GM12878 (cell line): ENCODE measurements at regions not wholly inside any gene's neighbourhood (a gene's known extent, or its start where the extent isn't known, plus 50 kb on each side); places are given as distances from the start of the nearest gene placed in this dataset.

Experiments
- ATAC-seq: fragments of 200-7000 bp; cut with Tn5 transposase; 3 replicates; pipeline ENCODE4 v1.9.1; 2020; ENCODE audit warnings: mild to moderate bottlenecking, moderate library complexity
- BruUV-seq: library from RNA; stranded (reverse); fragments of 400-500 nt; replicated peaks from 2 replicates; lab custom pipeline; 2021; lab: Mats Ljungman, UMichigan
- CTCF ChIA-PET: fragments of 300-600 bp; sonication (Branson Sonifier 250); formaldehyde crosslinking; extraction: SDS; loops from one replicate; lab custom pipeline; 2021; ENCODE audit warnings: inconsistent platforms; lab: Yijun Ruan, JAX
- POLR2A ChIA-PET: fragments of 350-600 bp; formaldehyde crosslinking; extraction: SDS; loops from one replicate; lab custom pipeline; 2021; ENCODE audit warnings: inconsistent platforms; lab: Charles Lee
- RAD21 ChIA-PET: fragments of 300-600 bp; sonication (Branson Sonifier 250); formaldehyde crosslinking; loops from one replicate; lab custom pipeline; 2023; ENCODE audit warnings: antibody characterized with exemption; ENCODE audit not compliant: unreplicated experiment; lab: Charles Lee
- SMC1A ChIA-PET: fragments of 300-600 bp; sonication (Branson Sonifier 250); formaldehyde crosslinking; loops from one replicate; lab custom pipeline; 2023; ENCODE audit not compliant: unreplicated experiment, uncharacterized antibody; lab: Charles Lee
- DNase-seq: peaks from one replicate; pipeline ENCODE4 v3.0.0-alpha.2; 2011; ENCODE audit warnings: low read depth, low spot score
- FAIRE-seq: peaks from 3 replicates; lab custom pipeline; 2011; peaks lifted over from hg19 to GRCh38; lab: Jason Lieb, UNC
- H2AFZ ChIP-seq: 2 replicates; pipeline ENCODE4 v1.6.0; 2011; ENCODE audit warnings: low read depth, low read length, control low read depth; ENCODE audit not compliant: control insufficient read depth
- H3K27ac ChIP-seq: 2 replicates; pipeline ENCODE4 v1.5.1; 2011; ENCODE audit warnings: control low read depth; ENCODE audit not compliant: control insufficient read depth, insufficient read depth
- H3K27me3 ChIP-seq, 2 experiments: replicated peaks in 1 of 2; 2 replicates each; pipeline versions ENCODE4 v1.6.0 to v1.6.1; 2011; ENCODE audit warnings: low read length in 1 of 2; ENCODE audit not compliant: control insufficient read depth in 2 of 2, insufficient read depth in 2 of 2
- H3K36me3 ChIP-seq, 2 experiments: 2 replicates each; pipeline ENCODE4 v1.5.1; 2011; ENCODE audit warnings: low read length in 1 of 2; ENCODE audit not compliant: control insufficient read depth in 2 of 2, insufficient read depth in 2 of 2
- H3K4me1 ChIP-seq: 2 replicates; pipeline ENCODE4 v1.6.1; 2011; ENCODE audit warnings: mild to moderate bottlenecking, low read length, moderate library complexity, mixed read lengths; ENCODE audit not compliant: control insufficient read depth, insufficient read depth
- H3K4me2 ChIP-seq: 2 replicates; pipeline ENCODE4 v1.6.0; 2011; ENCODE audit warnings: control low read depth; ENCODE audit not compliant: control insufficient read depth, insufficient read depth
- H3K4me3 ChIP-seq: fragments of 200-600 bp; sonication (generic); 2 replicates; pipeline ENCODE4 v1.5.1; 2016
- H3K79me2 ChIP-seq: 2 replicates; pipeline ENCODE4 v1.6.0; 2011; ENCODE audit warnings: low read length; ENCODE audit not compliant: control insufficient read depth, insufficient read depth
- H3K9ac ChIP-seq: 2 replicates; pipeline ENCODE4 v1.8.0; 2011; ENCODE audit warnings: low read length, control low read depth, mixed read lengths; ENCODE audit not compliant: control insufficient read depth, insufficient read depth
- H3K9me3 ChIP-seq: replicated peaks from 3 replicates; pipeline ENCODE4 v1.5.1; 2011; ENCODE audit warnings: mild to moderate bottlenecking, low read length; ENCODE audit not compliant: control insufficient read depth, insufficient read depth
- H4K20me1 ChIP-seq: 2 replicates; pipeline ENCODE4 v1.6.0; 2011; ENCODE audit not compliant: control insufficient read depth, insufficient read depth
- ESRRA ChIP-seq: IDR thresholded peaks from 2 replicates; pipeline ENCODE4 v1.6.1; 2012; ENCODE audit warnings: mild to moderate bottlenecking, low read length, improper control_type of control experiment
- HDGF ChIP-seq: fragments of 450-650 bp; IDR thresholded peaks from 2 replicates; pipeline ENCODE4 v1.6.1; 2016; ENCODE audit warnings: antibody characterized with exemption
- MLLT1 ChIP-seq: fragments of 450-650 bp; IDR thresholded peaks from 2 replicates; pipeline ENCODE4 v1.6.1; 2016; ENCODE audit warnings: mild to moderate bottlenecking
- NR2C1 ChIP-seq: fragments of 450-650 bp; IDR thresholded peaks from 2 replicates; pipeline ENCODE4 v1.6.1; 2017; ENCODE audit warnings: antibody characterized with exemption, mild to moderate bottlenecking, moderate library complexity
- SIX5 ChIP-seq: IDR thresholded peaks from 2 replicates; pipeline ENCODE4 v1.6.1; 2011; ENCODE audit warnings: mild to moderate bottlenecking, low read depth, low read length, moderate library complexity; ENCODE audit not compliant: severe bottlenecking
- SMARCA5 ChIP-seq: fragments of 450-650 bp; IDR thresholded peaks from 2 replicates; pipeline ENCODE4 v1.6.1; 2017; ENCODE audit warnings: mild to moderate bottlenecking
- WGBS: methylation state at CpG from one replicate; pipeline ENCODE4 v1.1.6; 2016; ENCODE audit warnings: low lambda C conversion rate; ENCODE audit not compliant: insufficient replicate concordance, insufficient coverage; ENCODE audit errors: missing lambda C conversion rate; 5-methylcytosine and 5-hydroxymethylcytosine counted together
- in situ Hi-C: fragments of 300-500 bp; cut with MboI; formaldehyde crosslinking; loops from 9 replicates; pipeline ENCODE4 v1.14.3; 2018; ENCODE audit warnings: mixed read lengths
- intact Hi-C: fragments of 100-400 bp; cut with micrococcal nuclease; formaldehyde crosslinking; loops from one replicate; pipeline ENCODE4 v1.14.2; 2022; ENCODE audit not compliant: unreplicated experiment
- TF ChIP-seq, protein P1 (sequence below): fragments of 450-650 bp; conservative IDR thresholded peaks from 2 replicates; pipeline ENCODE4 v1.6.1; 2017; ENCODE audit warnings: mild to moderate bottlenecking, moderate library complexity

DNA sequence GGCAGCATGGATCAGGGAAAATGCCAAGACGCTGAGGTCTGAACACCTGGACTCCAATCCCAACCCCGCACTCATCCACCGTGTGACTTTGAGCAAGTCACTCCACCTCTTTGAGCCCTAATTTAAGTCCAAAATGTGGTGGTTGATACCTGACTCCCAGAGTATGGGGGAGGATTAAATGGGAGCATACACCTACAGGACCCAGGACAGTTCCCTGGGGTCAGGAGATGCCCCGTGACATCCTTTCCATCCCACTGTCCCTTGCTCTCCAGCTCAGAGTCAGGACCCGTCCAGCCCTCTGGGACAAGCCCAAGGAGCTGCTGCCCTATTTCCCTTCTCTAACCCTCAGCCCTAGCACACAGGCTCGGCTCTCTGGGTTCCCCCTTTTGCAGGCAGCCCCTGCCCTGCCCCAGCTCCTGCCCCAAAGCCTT lies 276.4 kb downstream of the XXYLT1 start (continued):
- TF ChIP-seq MLLT1 (no peak), ESRRA (no peak)

DNA sequence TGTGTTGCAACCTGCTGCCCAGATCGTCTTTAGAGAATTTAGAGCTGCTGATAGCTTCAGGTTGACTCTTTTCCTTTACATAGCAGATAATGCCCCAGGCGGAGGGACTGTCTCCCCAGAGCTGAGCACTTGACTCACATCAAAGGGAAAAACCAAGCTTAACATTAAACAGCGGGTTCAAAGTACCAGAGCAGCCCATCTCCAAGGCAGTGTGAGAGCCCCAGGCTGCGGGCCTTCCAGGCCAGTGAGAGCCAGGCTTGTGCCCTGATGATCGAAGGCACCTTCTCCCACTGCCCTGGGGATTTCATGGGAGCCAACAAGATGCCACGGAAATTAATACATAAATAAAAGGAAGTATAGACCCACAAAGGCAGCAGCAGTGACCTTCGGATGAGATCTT lies 275.6 kb downstream of the XXYLT1 start:
- Histone ChIP-seq H3K4me1 (no peaks in the 10 kb centered on the region), H3K36me3 (no peaks in the 10 kb centered on the region), H2AFZ (no peak overlapping the region), H3K9ac (no peak overlapping the region)
- RAD21 ChIA-PET = no interaction called here
- no peak for ATAC-seq
- no peak for TF ChIP-seq HDGF
- TF ChIP-seq, protein P1, sequence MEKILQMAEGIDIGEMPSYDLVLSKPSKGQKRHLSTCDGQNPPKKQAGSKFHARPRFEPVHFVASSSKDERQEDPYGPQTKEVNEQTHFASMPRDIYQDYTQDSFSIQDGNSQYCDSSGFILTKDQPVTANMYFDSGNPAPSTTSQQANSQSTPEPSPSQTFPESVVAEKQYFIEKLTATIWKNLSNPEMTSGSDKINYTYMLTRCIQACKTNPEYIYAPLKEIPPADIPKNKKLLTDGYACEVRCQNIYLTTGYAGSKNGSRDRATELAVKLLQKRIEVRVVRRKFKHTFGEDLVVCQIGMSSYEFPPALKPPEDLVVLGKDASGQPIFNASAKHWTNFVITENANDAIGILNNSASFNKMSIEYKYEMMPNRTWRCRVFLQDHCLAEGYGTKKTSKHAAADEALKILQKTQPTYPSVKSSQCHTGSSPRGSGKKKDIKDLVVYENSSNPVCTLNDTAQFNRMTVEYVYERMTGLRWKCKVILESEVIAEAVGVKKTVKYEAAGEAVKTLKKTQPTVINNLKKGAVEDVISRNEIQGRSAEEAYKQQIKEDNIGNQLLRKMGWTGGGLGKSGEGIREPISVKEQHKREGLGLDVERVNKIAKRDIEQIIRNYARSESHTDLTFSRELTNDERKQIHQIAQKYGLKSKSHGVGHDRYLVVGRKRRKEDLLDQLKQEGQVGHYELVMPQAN = no peak
- no peak for TF ChIP-seq SIX5
- TF ChIP-seq NR2C1 = no peak
- TF ChIP-seq SMARCA5 = no peak
- TF ChIP-seq, all 136 proteins: peak for 0
- FAIRE-seq = no peak
- SMC1A ChIA-PET = no interaction called here
- no peaks in the 10 kb centered on the region; a peak in 3 of 4 replicates for H3K27me3 ChIP-seq
- intact Hi-C loops = no loop called here
- POLR2A ChIA-PET = no interaction called here
- no peak overlapping the region for H3K4me3 ChIP-seq
- H4K20me1 ChIP-seq = no peaks in the 10 kb centered on the region
- in situ Hi-C loops = no loop called here
- 37% methylated on average over 7 of the region's 7 CpGs for WGBS
- H3K27ac ChIP-seq = no peak overlapping the region
- no peak for DNase-seq
- CTCF ChIA-PET = no interaction called here
- H3K79me2 ChIP-seq = no peaks in the 10 kb centered on the region
- no peak overlapping the region for H3K4me2 ChIP-seq
- H3K9me3 ChIP-seq = no peaks in the 10 kb centered on the region
- BruUV-seq = no TSS peak
